Gastroesophageal sphincter (tissue), 4 donors: ENCODE measurements at regions not wholly inside any gene's neighbourhood (a gene's known extent, or its start where the extent isn't known, plus 50 kb on each side); places are given as distances from the start of the nearest gene placed in this dataset.
"Not testable (repeated sequence)": the region's sequence is repeated elsewhere in the genome, so short reads cannot be mapped to it uniquely, and the experiment has no call there.

Source experiments
- ATAC-seq: fragments of 150-250 bp; one replicate; pipeline ENCODE4 v1.9.1; 2016; ENCODE audit warnings: mild to moderate bottlenecking, moderate library complexity
- H3K27ac ChIP-seq, 4 donors: fragments of 200-600 bp; sonication (generic) in 3 of 4; 1 replicate in 3 of 4; 2 replicates in 1 of 4; pipeline ENCODE4 v1.5.1; 2016 to 2019
- H3K27me3 ChIP-seq: fragments of 200-600 bp; sonication (generic); one replicate; pipeline ENCODE4 v1.5.1; 2019
- H3K36me3 ChIP-seq, 2 donors: fragments of 200-600 bp; sonication (generic); one replicate each; pipeline ENCODE4 v1.5.1; 2019; ENCODE audit warnings: control low read depth in 1 of 2
- H3K4me1 ChIP-seq, 3 donors: fragments of 200-600 bp; sonication (generic); 1 replicate in 2 of 3; 2 replicates in 1 of 3; pipeline ENCODE4 v1.5.1; 2016 to 2019; ENCODE audit warnings: control low read depth in 2 of 3
- H3K4me3 ChIP-seq, 2 donors: fragments of 200-600 bp; sonication (generic); one replicate each; pipeline ENCODE4 v1.5.1; 2019; ENCODE audit warnings: mild to moderate bottlenecking in 1 of 2, moderate library complexity in 1 of 2
- H3K9me3 ChIP-seq, 3 donors: fragments of 200-600 bp; sonication (generic); one replicate each; pipeline ENCODE4 v1.5.1; 2017 to 2019; ENCODE audit warnings: control low read depth in 2 of 3
- EP300 ChIP-seq: sonication (generic); formaldehyde crosslinking; IDR thresholded peaks from one replicate; pipeline ENCODE4 v1.6.1; 2017; ENCODE audit warnings: antibody characterized with exemption, mild to moderate bottlenecking
- POLR2A ChIP-seq, 2 donors: fragments of 450-650 bp; IDR thresholded peaks; one replicate each; pipeline ENCODE4 v1.6.1; 2017; ENCODE audit warnings: antibody characterized with exemption in 2 of 2, mild to moderate bottlenecking in 2 of 2, moderate library complexity in 1 of 2
- POLR2AphosphoS5 ChIP-seq: sonication (generic); formaldehyde crosslinking; IDR thresholded peaks from one replicate; pipeline ENCODE4 v1.6.1; 2017; ENCODE audit warnings: antibody characterized with exemption
- WGBS, 2 donors: methylation state at CpG; one replicate each; pipeline ENCODE4 v1.1.5; 2018; ENCODE audit warnings: low coverage in 1 of 2; 5-methylcytosine and 5-hydroxymethylcytosine counted together
- TF ChIP-seq, protein P1 (sequence below), 4 experiments: fragments of 200-600 bp in 2 of 4; fragments of 450-650 bp in 2 of 4; sonication (generic) in 1 of 4; IDR thresholded peaks; one replicate each; pipeline ENCODE4 v1.5.1; 2017 to 2019; ENCODE audit warnings: antibody characterized with exemption in 4 of 4, mild to moderate bottlenecking in 2 of 4, moderate library complexity in 2 of 4

DNA sequence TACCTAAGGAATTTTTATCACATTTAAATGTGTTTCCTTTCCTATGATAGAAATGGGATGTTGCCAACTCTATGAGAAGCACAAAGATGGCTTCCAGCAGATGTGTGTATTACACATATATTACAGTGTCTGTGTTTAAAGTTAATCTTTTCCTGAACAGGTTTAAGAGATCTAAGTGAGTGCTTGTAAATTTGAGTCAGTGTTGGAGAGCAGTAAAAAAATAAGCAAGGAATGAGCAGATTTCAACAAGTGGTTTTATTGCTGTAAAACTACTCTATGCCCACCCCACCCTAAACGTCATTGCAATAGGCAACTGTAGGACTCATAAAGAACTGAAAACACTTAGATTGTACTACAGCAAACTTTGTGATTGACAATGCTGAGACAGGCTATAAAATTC lies 248.7 kb downstream of the KLF5 start:
- no peaks in the 10 kb centered on the region for H3K4me1 ChIP-seq
- no peaks in the 10 kb centered on the region for H3K27me3 ChIP-seq
- H3K9me3 ChIP-seq = no peaks in the 10 kb centered on the region
- no peaks in the 10 kb centered on the region for H3K36me3 ChIP-seq
- no peak for ATAC-seq
- H3K27ac ChIP-seq = no peak overlapping the region
- H3K4me3 ChIP-seq = no peak overlapping the region
- WGBS, 2 donors = 45 to 73% methylated on average over 1 of the region's 1 CpG
- no peak for TF ChIP-seq POLR2A (IDR thresholded peaks at IDR 0.05)
- TF ChIP-seq, protein P1, sequence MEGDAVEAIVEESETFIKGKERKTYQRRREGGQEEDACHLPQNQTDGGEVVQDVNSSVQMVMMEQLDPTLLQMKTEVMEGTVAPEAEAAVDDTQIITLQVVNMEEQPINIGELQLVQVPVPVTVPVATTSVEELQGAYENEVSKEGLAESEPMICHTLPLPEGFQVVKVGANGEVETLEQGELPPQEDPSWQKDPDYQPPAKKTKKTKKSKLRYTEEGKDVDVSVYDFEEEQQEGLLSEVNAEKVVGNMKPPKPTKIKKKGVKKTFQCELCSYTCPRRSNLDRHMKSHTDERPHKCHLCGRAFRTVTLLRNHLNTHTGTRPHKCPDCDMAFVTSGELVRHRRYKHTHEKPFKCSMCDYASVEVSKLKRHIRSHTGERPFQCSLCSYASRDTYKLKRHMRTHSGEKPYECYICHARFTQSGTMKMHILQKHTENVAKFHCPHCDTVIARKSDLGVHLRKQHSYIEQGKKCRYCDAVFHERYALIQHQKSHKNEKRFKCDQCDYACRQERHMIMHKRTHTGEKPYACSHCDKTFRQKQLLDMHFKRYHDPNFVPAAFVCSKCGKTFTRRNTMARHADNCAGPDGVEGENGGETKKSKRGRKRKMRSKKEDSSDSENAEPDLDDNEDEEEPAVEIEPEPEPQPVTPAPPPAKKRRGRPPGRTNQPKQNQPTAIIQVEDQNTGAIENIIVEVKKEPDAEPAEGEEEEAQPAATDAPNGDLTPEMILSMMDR (IDR thresholded peaks at IDR 0.05) = no peak
- no peak for TF ChIP-seq EP300
- TF ChIP-seq POLR2AphosphoS5 = no peak

DNA sequence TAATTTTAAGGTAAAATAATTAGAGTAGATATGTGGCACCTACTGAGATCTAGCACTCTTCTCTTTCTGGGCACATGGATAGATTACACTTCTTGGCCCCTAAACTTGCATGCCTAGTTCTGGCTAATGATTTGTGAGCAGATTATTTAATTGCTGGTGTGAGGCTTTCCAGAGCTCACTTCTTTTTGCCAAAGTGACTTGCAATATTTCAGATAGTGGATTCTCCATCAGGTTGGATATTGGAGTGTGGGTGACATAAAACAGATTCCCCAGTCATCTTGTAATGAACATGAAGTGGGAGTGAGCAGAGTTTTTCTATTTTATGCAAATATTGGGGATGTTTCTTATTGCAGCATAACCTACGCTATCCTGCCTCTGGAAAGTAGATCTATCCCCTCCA lies 247.9 kb downstream of the KLF5 start:
- no peaks in the 10 kb centered on the region for H3K9me3 ChIP-seq
- ATAC-seq = no peak
- no peak overlapping the region for H3K27ac ChIP-seq
- no peak for TF ChIP-seq POLR2AphosphoS5
- no peak for TF ChIP-seq POLR2A (IDR thresholded peaks at IDR 0.05)
- no peak for TF ChIP-seq EP300
- TF ChIP-seq, protein P1 (IDR thresholded peaks at IDR 0.05) = no peak
- H3K27me3 ChIP-seq = no peaks in the 10 kb centered on the region
- no peak overlapping the region for H3K4me3 ChIP-seq
- 50 to 83% methylated on average over 1 of the region's 1 CpG for WGBS, 2 donors
- H3K36me3 ChIP-seq = no peaks in the 10 kb centered on the region
- no peaks in the 10 kb centered on the region for H3K4me1 ChIP-seq

DNA sequence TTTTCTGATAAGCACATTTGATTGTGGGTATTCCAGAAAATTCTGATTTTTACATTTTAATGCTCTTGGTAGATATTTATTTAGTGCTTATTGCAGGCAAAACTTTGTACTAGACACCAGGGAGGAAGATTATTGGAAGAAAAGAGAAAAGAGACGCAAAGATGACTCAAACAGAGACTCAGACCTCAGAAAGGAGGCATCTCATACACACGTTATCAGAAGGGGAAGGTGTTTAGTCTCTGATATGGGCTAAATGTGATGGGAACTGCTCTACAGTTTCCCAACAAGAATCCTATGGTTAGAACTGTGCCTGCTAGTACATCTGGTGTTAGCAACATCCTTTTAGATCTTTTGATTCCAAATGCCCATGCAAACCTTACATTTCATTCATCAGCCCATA lies 245.6 kb downstream of the KLF5 start:
- Histone ChIP-seq H3K27me3 (no peaks in the 10 kb centered on the region), H3K4me1 (no peaks in the 10 kb centered on the region), H3K27ac (no peak overlapping the region), H3K9me3 (no peaks in the 10 kb centered on the region), H3K4me3 (no peak overlapping the region), H3K36me3 (no peaks in the 10 kb centered on the region)
- 54 to 69% methylated on average over 2 of the region's 2 CpGs for WGBS, 2 donors
- TF ChIP-seq, protein P1 (IDR thresholded peaks at IDR 0.05) = no peak
- TF ChIP-seq POLR2A (IDR thresholded peaks at IDR 0.05) = no peak
- TF ChIP-seq POLR2AphosphoS5 = no peak
- no peak for TF ChIP-seq EP300
- no peak for ATAC-seq

DNA sequence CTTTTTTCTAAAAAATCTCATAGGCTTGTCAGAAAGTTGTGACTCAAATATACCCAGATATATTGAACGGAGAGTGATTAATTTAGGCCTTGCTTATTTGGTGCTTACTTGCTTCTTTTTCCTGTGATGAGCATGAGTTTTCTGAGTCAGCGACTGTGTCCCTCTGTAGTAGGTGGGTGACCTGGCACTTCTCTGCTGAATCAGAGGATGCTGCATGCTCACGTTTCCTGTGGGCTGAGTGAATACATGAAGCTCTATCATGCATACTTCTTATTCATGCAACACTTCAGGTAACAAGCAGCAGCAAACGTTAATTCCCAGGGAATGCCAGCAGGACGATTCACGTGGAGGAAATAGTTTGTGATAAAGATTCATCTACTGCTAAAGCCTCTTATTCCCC lies 245.0 kb downstream of the KLF5 start:
- H3K27ac ChIP-seq = no peak overlapping the region
- no peaks in the 10 kb centered on the region for H3K9me3 ChIP-seq
- H3K4me3 ChIP-seq = no peak overlapping the region
- no peaks in the 10 kb centered on the region for H3K36me3 ChIP-seq
- no peaks in the 10 kb centered on the region for H3K27me3 ChIP-seq
- H3K4me1 ChIP-seq = no peaks in the 10 kb centered on the region
- no peak for ATAC-seq
- no peak for TF ChIP-seq EP300
- TF ChIP-seq POLR2A (IDR thresholded peaks at IDR 0.05) = no peak
- no peak for TF ChIP-seq POLR2AphosphoS5
- WGBS, 2 donors = 66 to 69% methylated on average over 6 of the region's 6 CpGs

DNA sequence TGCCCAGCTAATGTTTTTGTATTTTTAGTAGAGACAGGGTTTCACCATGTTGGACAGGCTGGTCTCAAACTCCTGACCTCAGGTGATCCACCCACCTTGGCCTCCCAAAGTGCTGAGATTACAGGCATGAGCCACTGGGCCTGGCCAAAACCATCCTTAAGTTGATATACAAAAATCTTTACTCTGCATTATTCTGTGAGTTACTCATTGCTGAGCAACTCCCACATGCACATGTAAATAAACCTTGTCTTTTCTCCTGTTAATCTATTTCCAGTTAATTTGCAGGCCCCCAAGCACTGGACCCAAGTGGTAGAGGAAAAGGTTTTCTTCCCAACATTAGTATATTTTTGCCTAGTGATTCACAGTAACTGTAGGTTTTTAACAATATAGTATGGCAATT lies 242.8 kb downstream of the KLF5 start:
- not testable (repeated sequence) for ATAC-seq, H3K9me3 ChIP-seq, H3K4me3 ChIP-seq, H3K4me1 ChIP-seq, H3K27ac ChIP-seq, H3K36me3 ChIP-seq, H3K27me3 ChIP-seq

DNA sequence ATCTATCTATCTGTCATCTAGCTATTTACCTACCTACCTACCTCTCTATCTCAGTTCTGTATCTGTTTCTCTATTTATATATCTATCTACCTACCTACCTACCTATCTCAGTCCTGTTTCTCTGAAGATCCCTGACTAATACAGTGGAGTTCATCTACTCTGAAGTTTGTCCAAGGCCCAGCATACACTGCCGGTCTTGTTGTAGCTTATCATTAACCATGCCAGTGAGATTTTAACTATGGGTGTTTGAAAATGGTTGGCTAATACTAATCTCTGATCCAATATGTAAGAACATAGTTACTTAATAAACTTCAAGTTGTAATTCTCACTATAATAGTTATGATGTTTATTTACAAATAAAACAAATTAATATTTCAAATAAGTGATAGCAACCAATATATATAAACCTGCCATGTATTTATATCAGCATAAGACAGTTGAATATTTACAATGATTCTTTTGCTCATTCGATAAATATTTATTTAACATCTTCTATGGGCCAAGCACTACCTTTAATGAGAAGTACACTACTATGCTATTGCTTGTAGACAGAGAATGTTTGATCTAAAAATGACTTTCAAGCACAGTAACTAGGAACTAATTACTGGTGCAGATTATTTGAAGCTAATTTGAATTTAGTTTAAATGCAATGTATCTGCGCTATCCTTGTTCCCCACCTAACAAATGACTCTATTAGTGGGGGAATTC lies 242.1 kb downstream of the KLF5 start:
- no peaks in the 10 kb centered on the region for H3K36me3 ChIP-seq
- WGBS, 2 donors = 92 to 95% methylated on average over 3 of the region's 3 CpGs
- H3K4me3 ChIP-seq = no peak overlapping the region
- H3K27me3 ChIP-seq = no peaks in the 10 kb centered on the region
- TF ChIP-seq, protein P1 (IDR thresholded peaks at IDR 0.05) = no peak
- TF ChIP-seq POLR2A (IDR thresholded peaks at IDR 0.05) = no peak
- no peak for TF ChIP-seq EP300
- TF ChIP-seq POLR2AphosphoS5 = no peak
- ATAC-seq = no peak
- H3K9me3 ChIP-seq = no peaks in the 10 kb centered on the region
- no peak overlapping the region for H3K27ac ChIP-seq
- H3K4me1 ChIP-seq = no peaks in the 10 kb centered on the region
